Muscle layer of colon (tissue), 2 donors: ENCODE measurements at regions not wholly inside any gene's neighbourhood (a gene's known extent, or its start where the extent isn't known, plus 50 kb on each side); places are given as distances from the start of the nearest gene placed in this dataset.

Experiments
- H3K27ac ChIP-seq: one replicate; pipeline ENCODE4 v1.7.0; 2013; ENCODE audit warnings: low read depth, mild to moderate bottlenecking, low read length, moderate library complexity
- H3K27me3 ChIP-seq, 2 donors: one replicate each; pipeline ENCODE4 v1.7.0; 2013; ENCODE audit warnings: low read length in 2 of 2, mild to moderate bottlenecking in 2 of 2; ENCODE audit not compliant: insufficient read depth in 2 of 2, control insufficient read depth in 1 of 2
- H3K36me3 ChIP-seq: one replicate; pipeline ENCODE4 v1.7.0; 2013; ENCODE audit warnings: mild to moderate bottlenecking, low read length; ENCODE audit not compliant: insufficient read depth
- H3K4me1 ChIP-seq: one replicate; pipeline ENCODE4 v1.7.0; 2013; ENCODE audit warnings: mild to moderate bottlenecking, low read length; ENCODE audit not compliant: insufficient read depth
- H3K4me3 ChIP-seq, 2 donors: one replicate each; pipeline ENCODE4 v1.7.0; 2013; ENCODE audit warnings: low read length in 2 of 2, low read depth in 1 of 2, mild to moderate bottlenecking in 1 of 2, moderate library complexity in 1 of 2
- H3K9ac ChIP-seq: one replicate; pipeline ENCODE4 v1.7.0; 2013; ENCODE audit warnings: low read length
- H3K9me3 ChIP-seq: one replicate; pipeline ENCODE4 v1.7.0; 2013; ENCODE audit warnings: mild to moderate bottlenecking, low read length
- donor health status: abdominal sarcoma.
- donor health status: Adenocarcinoma of cecum.

GRCh38 chr16:64065523-64065922 lies 1056.3 kb downstream of the CDH11 start:
- Histone ChIP-seq H3K4me3 (no peak overlapping the region), H3K9me3 (no peaks in the 10 kb centered on the region), H3K36me3 (no peaks in the 10 kb centered on the region), H3K27ac (no peak overlapping the region), H3K27me3 (no peaks in the 10 kb centered on the region), H3K4me1 (no peaks in the 10 kb centered on the region), H3K9ac (no peak overlapping the region)

GRCh38 chr16:64061621-64062020 lies 1060.2 kb downstream of the CDH11 start:
- Histone ChIP-seq H3K27me3 (no peaks in the 10 kb centered on the region), H3K9ac (no peak overlapping the region), H3K36me3 (no peaks in the 10 kb centered on the region), H3K4me3 (no peak overlapping the region), H3K27ac (no peak overlapping the region), H3K4me1 (no peaks in the 10 kb centered on the region), H3K9me3 (no peaks in the 10 kb centered on the region)

GRCh38 chr16:64060631-64061030 lies 1061.2 kb downstream of the CDH11 start:
- H3K4me3 ChIP-seq: no peak overlapping the region
- no peaks in the 10 kb centered on the region for H3K36me3 ChIP-seq
- H3K9ac ChIP-seq: no peak overlapping the region
- H3K4me1 ChIP-seq: no peaks in the 10 kb centered on the region
- no peak overlapping the region for H3K27ac ChIP-seq
- no peaks in the 10 kb centered on the region for H3K9me3 ChIP-seq
- no peaks in the 10 kb centered on the region for H3K27me3 ChIP-seq

GRCh38 chr16:64058685-64059084 lies 1063.2 kb downstream of the CDH11 start:
- Histone ChIP-seq H3K4me1 (no peaks in the 10 kb centered on the region), H3K36me3 (no peaks in the 10 kb centered on the region), H3K9ac (no peak overlapping the region), H3K27ac (no peak overlapping the region), H3K4me3 (no peak overlapping the region), H3K27me3 (no peaks in the 10 kb centered on the region), H3K9me3 (no peaks in the 10 kb centered on the region)

- Histone ChIP-seq H3K27me3 (no peaks in the 10 kb centered on the region), H3K4me3 (no peak overlapping the region), H3K9me3 (no peaks in the 10 kb centered on the region), H3K4me1 (no peaks in the 10 kb centered on the region), H3K36me3 (no peaks in the 10 kb centered on the region), H3K27ac (no peak overlapping the region), H3K9ac (no peak overlapping the region)
These were observed 1070.0 kb downstream of the CDH11 start for GRCh38 chr16:64051824-64052223.

GRCh38 chr16:64047878-64048277 lies 1074.0 kb downstream of the CDH11 start:
- no peaks in the 10 kb centered on the region for H3K36me3 ChIP-seq
- no peak overlapping the region for H3K4me3 ChIP-seq
- no peaks in the 10 kb centered on the region for H3K27me3 ChIP-seq
- no peak overlapping the region for H3K9ac ChIP-seq
- H3K4me1 ChIP-seq: no peaks in the 10 kb centered on the region
- no peak overlapping the region for H3K27ac ChIP-seq
- no peaks in the 10 kb centered on the region for H3K9me3 ChIP-seq

- Histone ChIP-seq H3K4me1 (no peaks in the 10 kb centered on the region), H3K27ac (no peak overlapping the region), H3K36me3 (no peaks in the 10 kb centered on the region), H3K4me3 (no peak overlapping the region), H3K9ac (no peak overlapping the region), H3K9me3 (no peaks in the 10 kb centered on the region), H3K27me3 (no peaks in the 10 kb centered on the region)
These were observed 1074.7 kb downstream of the CDH11 start for GRCh38 chr16:64047207-64047606.

DNA sequence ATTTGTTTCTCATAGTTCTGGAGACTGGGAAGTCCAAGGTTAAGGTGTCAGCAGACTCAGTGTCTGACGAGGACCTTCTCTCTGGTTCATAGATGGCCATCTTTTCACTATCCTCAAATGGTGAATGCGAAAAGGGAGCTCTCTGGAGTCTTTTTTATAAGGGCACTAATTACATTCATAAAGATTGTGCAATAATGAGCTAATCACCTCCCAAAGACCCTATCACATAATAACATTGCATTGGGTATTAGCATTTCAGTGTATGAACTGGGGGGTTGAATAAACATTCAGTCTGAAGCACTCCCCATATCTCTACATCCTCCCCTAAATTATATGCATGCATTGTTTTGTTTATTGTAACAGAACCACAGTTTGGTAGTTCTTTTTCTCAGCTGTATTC lies 1086.5 kb downstream of the CDH11 start:
- no peaks in the 10 kb centered on the region for H3K4me1 ChIP-seq
- H3K9ac ChIP-seq: no peak overlapping the region
- H3K27me3 ChIP-seq: no peaks in the 10 kb centered on the region
- H3K4me3 ChIP-seq: no peak overlapping the region
- H3K9me3 ChIP-seq: no peaks in the 10 kb centered on the region
- H3K27ac ChIP-seq: no peak overlapping the region
- no peaks in the 10 kb centered on the region for H3K36me3 ChIP-seq

DNA sequence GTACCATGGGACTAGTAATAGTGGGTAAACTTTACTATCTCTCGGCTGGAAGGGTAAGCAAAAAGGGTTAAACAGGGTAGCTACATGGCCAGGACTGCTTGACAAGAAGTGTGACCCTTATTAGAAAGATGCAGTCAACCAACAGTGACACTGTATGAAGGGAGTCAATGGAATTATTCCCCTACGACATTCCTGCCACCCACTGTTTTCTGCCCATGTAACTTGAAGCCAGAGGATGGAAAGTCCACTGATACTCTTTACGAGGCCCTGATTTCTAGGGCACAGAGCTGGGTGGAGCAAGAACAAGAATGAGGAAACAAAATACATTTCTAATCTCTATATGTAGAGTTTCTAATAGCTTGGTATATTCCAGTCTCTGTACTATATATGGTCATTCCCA lies 1102.5 kb downstream of the CDH11 start:
- Histone ChIP-seq H3K9me3 (no peaks in the 10 kb centered on the region), H3K36me3 (no peaks in the 10 kb centered on the region), H3K27ac (no peak overlapping the region), H3K9ac (no peak overlapping the region), H3K4me3 (no peak overlapping the region), H3K4me1 (no peaks in the 10 kb centered on the region), H3K27me3 (no peaks in the 10 kb centered on the region)

- no peaks in the 10 kb centered on the region for H3K9me3 ChIP-seq
- H3K27ac ChIP-seq: no peak overlapping the region
These were observed 1104.1 kb downstream of the CDH11 start for GRCh38 chr16:64017796-64018195.

GRCh38 chr16:64013856-64014255 lies 1108.0 kb downstream of the CDH11 start:
- H3K4me1 ChIP-seq: peaks cover 13% of the 10 kb centered on the region
- no peak overlapping the region for H3K9ac ChIP-seq
- H3K4me3 ChIP-seq: no peak overlapping the region
- no peaks in the 10 kb centered on the region for H3K36me3 ChIP-seq
- no peak overlapping the region for H3K27ac ChIP-seq
- H3K9me3 ChIP-seq: no peaks in the 10 kb centered on the region
- H3K27me3 ChIP-seq: no peaks in the 10 kb centered on the region

More at GRCh38 chr16:64017796-64018195, 1104.1 kb downstream of the CDH11 start:
- Histone ChIP-seq H3K4me3 (no peak overlapping the region), H3K9ac (no peak overlapping the region), H3K36me3 (no peaks in the 10 kb centered on the region), H3K4me1 (no peaks in the 10 kb centered on the region), H3K27me3 (no peaks in the 10 kb centered on the region)

DNA sequence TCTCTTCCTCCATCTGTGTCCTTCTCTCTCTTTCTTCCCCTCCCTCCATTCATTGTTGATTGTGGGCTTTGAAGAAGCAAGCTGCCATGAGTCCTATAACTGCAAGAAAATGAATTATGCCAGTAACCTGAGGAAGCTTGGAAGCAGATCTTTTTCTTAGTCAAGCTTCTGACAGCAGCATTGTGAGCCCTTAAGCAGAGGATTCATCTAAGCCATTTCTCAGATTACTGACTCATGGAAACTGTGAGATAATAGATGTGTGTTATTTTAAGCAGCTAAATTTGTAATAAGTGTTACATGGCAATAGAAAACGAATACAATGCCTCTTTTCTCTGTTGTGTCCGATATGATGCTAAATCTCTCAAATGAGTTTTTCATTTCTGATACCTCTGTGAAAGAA lies 1109.7 kb downstream of the CDH11 start:
- no peak overlapping the region for H3K27ac ChIP-seq
- no peak overlapping the region for H3K4me3 ChIP-seq
- no peaks in the 10 kb centered on the region for H3K9me3 ChIP-seq
- no peak overlapping the region for H3K9ac ChIP-seq
- H3K4me1 ChIP-seq: peaks cover 13% of the 10 kb centered on the region
- no peaks in the 10 kb centered on the region for H3K27me3 ChIP-seq
- no peaks in the 10 kb centered on the region for H3K36me3 ChIP-seq
